SK-N-MC (cell line): ENCODE measurements at regions not wholly inside any gene's neighbourhood (a gene's known extent, or its start where the extent isn't known, plus 50 kb on each side); places are given as distances from the start of the nearest gene placed in this dataset.

Source experiments
- EZH2 ChIP-seq: fragments of 200-600 bp; sonication (generic); IDR thresholded peaks from one replicate; pipeline ENCODE4 v1.6.1; 2017; ENCODE audit warnings: antibody characterized with exemption
- FOXP2 ChIP-seq: optimal IDR thresholded peaks from 2 replicates; pipeline ENCODE3; 2011; ENCODE audit warnings: mild to moderate bottlenecking, moderate library complexity; ENCODE audit not compliant: insufficient read depth; ENCODE audit errors: extremely low read length, control extremely low read depth
- POLR2AphosphoS5 ChIP-seq: IDR thresholded peaks from 2 replicates; pipeline ENCODE4 v1.6.1; 2012; ENCODE audit warnings: mild to moderate bottlenecking, low read depth, low read length, borderline replicate concordance

DNA sequence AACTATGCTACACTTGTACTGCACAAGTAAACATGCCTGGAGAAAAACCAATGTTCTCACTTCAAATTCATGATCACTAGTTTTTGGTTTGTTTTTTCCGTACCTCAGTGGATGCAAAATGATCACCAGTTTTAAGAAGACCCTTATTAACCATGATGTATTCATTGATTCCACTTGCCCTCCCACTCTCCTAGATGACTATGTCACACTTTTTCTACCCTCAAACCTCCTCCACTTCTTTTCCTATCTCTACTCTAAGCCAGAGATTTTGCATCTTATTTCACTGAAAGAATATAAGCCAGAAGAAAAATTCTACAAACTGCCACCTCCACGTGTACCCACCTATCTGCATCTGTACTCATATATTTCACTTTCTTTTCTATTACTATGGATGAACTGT, 186.2 kb upstream of the NAMPT start:
- no peak for TF ChIP-seq EZH2
- no peak for TF ChIP-seq POLR2AphosphoS5
- no peak for TF ChIP-seq FOXP2
